Osteoblast (primary cell): ENCODE measurements at regions not wholly inside any gene's neighbourhood (a gene's known extent, or its start where the extent isn't known, plus 50 kb on each side); places are given as distances from the start of the nearest gene placed in this dataset.
A peak's percentile ranks its signal among the peaks of the same experiment; 100 is the strongest.

Experiments used
- DNase-seq: peaks from one replicate; pipeline ENCODE4 v3.0.0; 2011; ENCODE audit warnings: low spot score, mixed read lengths; ENCODE audit not compliant: insufficient read length; ENCODE audit errors: missing footprints
- H2AFZ ChIP-seq: 2 replicates; pipeline ENCODE4 v1.6.0; 2011; ENCODE audit warnings: mild to moderate bottlenecking, low read length
- H3K27ac ChIP-seq: 2 replicates; pipeline ENCODE4 v1.5.1; 2011; ENCODE audit warnings: mild to moderate bottlenecking, low read depth, low read length, moderate library complexity
- H3K27me3 ChIP-seq: 2 replicates; pipeline ENCODE4 v1.6.0; 2012; ENCODE audit warnings: mild to moderate bottlenecking, control low read depth, inconsistent platforms, low read length, moderate library complexity; ENCODE audit not compliant: insufficient read depth
- H3K36me3 ChIP-seq: 2 replicates; pipeline ENCODE4 v1.5.1; 2011; ENCODE audit warnings: mild to moderate bottlenecking, low read length, control low read depth, moderate library complexity; ENCODE audit not compliant: insufficient read depth
- H3K4me1 ChIP-seq: 2 replicates; pipeline ENCODE4 v1.5.1; 2011; ENCODE audit warnings: mild to moderate bottlenecking, low read length, control low read depth, moderate library complexity; ENCODE audit not compliant: insufficient read depth
- H3K4me2 ChIP-seq: 2 replicates; pipeline ENCODE4 v1.6.0; 2011; ENCODE audit warnings: mild to moderate bottlenecking, low read length; ENCODE audit not compliant: insufficient read depth
- H3K4me3 ChIP-seq: fragments of 200-600 bp; sonication (generic); 3 replicates; pipeline ENCODE4 v1.5.1; 2012; ENCODE audit warnings: mild to moderate bottlenecking, low read length, inconsistent platforms; ENCODE audit not compliant: insufficient read depth
- H3K79me2 ChIP-seq: 2 replicates; pipeline ENCODE4 v1.6.0; 2012; ENCODE audit warnings: mild to moderate bottlenecking, low read length, control low read depth, inconsistent platforms; ENCODE audit not compliant: insufficient read depth
- H3K9me3 ChIP-seq: 2 replicates; pipeline ENCODE4 v1.5.1; 2011; ENCODE audit warnings: low read depth, low read length, control low read depth
- H4K20me1 ChIP-seq: 2 replicates; pipeline ENCODE4 v1.6.0; 2012; ENCODE audit warnings: mild to moderate bottlenecking, low read length, control low read depth; ENCODE audit not compliant: insufficient read depth
- CTCF ChIP-seq: IDR thresholded peaks from 2 replicates; pipeline ENCODE4 v1.5.1; 2011; ENCODE audit warnings: mild to moderate bottlenecking, low read depth, low read length, moderate library complexity; ENCODE audit errors: extremely low read depth

- no peak for DNase-seq
- no peak overlapping the region for H3K27ac ChIP-seq
Measured at GRCh38 chr4:86449746-86450588, 90.1 kb upstream of the MAPK10 start.

GRCh38 chr4:86450861-86451260 is 91.0 kb upstream of the MAPK10 start:
- Histone ChIP-seq H3K79me2 (no peaks in the 10 kb centered on the region), H2AFZ (no peak overlapping the region), H3K9me3 (no peaks in the 10 kb centered on the region), H3K4me2 (no peak overlapping the region), H3K27ac (no peak overlapping the region), H3K4me1 (peaks cover 16% of the 10 kb centered on the region), H3K4me3 (no peak overlapping the region), H3K36me3 (no peaks in the 10 kb centered on the region), H3K27me3 (no peaks in the 10 kb centered on the region), H4K20me1 (no peaks in the 10 kb centered on the region)
- no peak for TF ChIP-seq CTCF
- no peak for DNase-seq

More at GRCh38 chr4:86449746-86450588, 90.1 kb upstream of the MAPK10 start:
- Histone ChIP-seq H4K20me1 (no peaks in the 10 kb centered on the region), H3K79me2 (no peaks in the 10 kb centered on the region), H3K4me2 (no peak overlapping the region), H3K4me3 (no peak overlapping the region), H3K9me3 (no peaks in the 10 kb centered on the region), H3K27me3 (no peaks in the 10 kb centered on the region), H2AFZ (no peak overlapping the region), H3K36me3 (no peaks in the 10 kb centered on the region), H3K4me1 (peaks cover 16% of the 10 kb centered on the region)
- TF ChIP-seq CTCF, result no peak

GRCh38 chr4:86451560-86452330 is 91.9 kb upstream of the MAPK10 start:
- Histone ChIP-seq H3K27me3 (no peaks in the 10 kb centered on the region), H3K4me1 (peaks cover 16% of the 10 kb centered on the region), H4K20me1 (no peaks in the 10 kb centered on the region), H3K27ac (peak overlapping the region; percentile 63), H3K36me3 (no peaks in the 10 kb centered on the region), H2AFZ (peak overlapping the region; percentile 96), H3K79me2 (no peaks in the 10 kb centered on the region), H3K9me3 (no peaks in the 10 kb centered on the region), H3K4me2 (peak overlapping the region; percentile 90), H3K4me3 (peak overlapping the region; percentile 77)
- no peak for DNase-seq
- no peak for TF ChIP-seq CTCF

GRCh38 chr4:86452422-86452891 is 92.6 kb upstream of the MAPK10 start:
- no peaks in the 10 kb centered on the region for H3K27me3 ChIP-seq
- no peaks in the 10 kb centered on the region for H3K36me3 ChIP-seq
- H3K9me3 ChIP-seq, result no peaks in the 10 kb centered on the region
- no peak for DNase-seq
- peaks cover 16% of the 10 kb centered on the region for H3K4me1 ChIP-seq
- H2AFZ ChIP-seq, result peak overlapping the region; percentile 96
- TF ChIP-seq CTCF, result no peak
- no peaks in the 10 kb centered on the region for H4K20me1 ChIP-seq
- H3K4me3 ChIP-seq, result peak overlapping the region; percentile 77
- no peaks in the 10 kb centered on the region for H3K79me2 ChIP-seq
- H3K4me2 ChIP-seq, result peak overlapping the region; percentile 90
- H3K27ac ChIP-seq, result peak overlapping the region; percentile 63
